ENCODE measurements at regions not wholly inside any gene's neighbourhood (a gene's known extent, or its start where the extent isn't known, plus 50 kb on each side); places are given as distances from the start of the nearest gene placed in this dataset.

GRCh38 chr18:51614033-51614432 lies 416.6 kb upstream of the MEX3C start:
- no peak for TF ChIP-seq CTCF (IDR thresholded peaks at IDR 0.05; ENCODE audit: insufficient read depth, low read length, poor library complexity, severe bottlenecking)
- DNase-seq (ENCODE audit: extremely low read depth, insufficient read length), result no peak
- Histone ChIP-seq H3K36me3 (ENCODE audit: control insufficient read depth, insufficient read depth, low read length) (no peaks in the 10 kb centered on the region), H3K27me3 (replicated peaks; ENCODE audit: control insufficient read depth, insufficient read depth, low read length) (no peaks in the 10 kb centered on the region; the same call in 1 of the 2 replicates), H3K4me3 (replicated peaks; ENCODE audit: low read depth, low read length) (no peak overlapping the region)

- H3K27me3 ChIP-seq (replicated peaks; ENCODE audit: control insufficient read depth, insufficient read depth, low read length), result no peaks in the 10 kb centered on the region; the same call in 1 of the 2 replicates
- H3K4me3 ChIP-seq (replicated peaks; ENCODE audit: low read depth, low read length), result no peak overlapping the region
- DNase-seq (ENCODE audit: extremely low read depth, insufficient read length), result no peak
- TF ChIP-seq CTCF (IDR thresholded peaks at IDR 0.05; ENCODE audit: insufficient read depth, low read length, poor library complexity, severe bottlenecking), result no peak
- no peaks in the 10 kb centered on the region for H3K36me3 ChIP-seq (ENCODE audit: control insufficient read depth, insufficient read depth, low read length)
Measured at GRCh38 chr18:51614967-51615571, 417.6 kb upstream of the MEX3C start.

- DNase-seq (ENCODE audit: extremely low read depth, insufficient read length), result no peak
- no peak overlapping the region for H3K4me3 ChIP-seq (replicated peaks; ENCODE audit: low read depth, low read length)
- no peaks in the 10 kb centered on the region; the same call in 1 of the 2 replicates for H3K27me3 ChIP-seq (replicated peaks; ENCODE audit: control insufficient read depth, insufficient read depth, low read length)
- TF ChIP-seq CTCF (IDR thresholded peaks at IDR 0.05; ENCODE audit: insufficient read depth, low read length, poor library complexity, severe bottlenecking), result no peak
- H3K36me3 ChIP-seq (ENCODE audit: control insufficient read depth, insufficient read depth, low read length), result no peaks in the 10 kb centered on the region
Measured at GRCh38 chr18:51617167-51617566, 419.7 kb upstream of the MEX3C start.

- TF ChIP-seq CTCF (IDR thresholded peaks at IDR 0.05; ENCODE audit: insufficient read depth, low read length, poor library complexity, severe bottlenecking), result no peak
- no peaks in the 10 kb centered on the region for H3K36me3 ChIP-seq (ENCODE audit: control insufficient read depth, insufficient read depth, low read length)
- no peak overlapping the region for H3K4me3 ChIP-seq (replicated peaks; ENCODE audit: low read depth, low read length)
- no peaks in the 10 kb centered on the region; the same call in 1 of the 2 replicates for H3K27me3 ChIP-seq (replicated peaks; ENCODE audit: control insufficient read depth, insufficient read depth, low read length)
- no peak for DNase-seq (ENCODE audit: extremely low read depth, insufficient read length)
Measured at GRCh38 chr18:51617572-51618260, 420.2 kb upstream of the MEX3C start.

- no peak overlapping the region for H3K4me3 ChIP-seq (replicated peaks; ENCODE audit: low read depth, low read length)
- no peak for DNase-seq (ENCODE audit: extremely low read depth, insufficient read length)
- no peaks in the 10 kb centered on the region for H3K36me3 ChIP-seq (ENCODE audit: control insufficient read depth, insufficient read depth, low read length)
- H3K27me3 ChIP-seq (replicated peaks; ENCODE audit: control insufficient read depth, insufficient read depth, low read length), result no peaks in the 10 kb centered on the region; the same call in 1 of the 2 replicates
- no peak for TF ChIP-seq CTCF (IDR thresholded peaks at IDR 0.05; ENCODE audit: insufficient read depth, low read length, poor library complexity, severe bottlenecking)
Measured at GRCh38 chr18:51619283-51619682, 421.8 kb upstream of the MEX3C start.

Measured in GM06990 (cell line).